ENCODE measurements at regions not wholly inside any gene's neighbourhood (a gene's known extent, or its start where the extent isn't known, plus 50 kb on each side); places are given as distances from the start of the nearest gene placed in this dataset.

- DNase-seq = no peak
- H3K4me1 ChIP-seq (ENCODE audit: insufficient read depth, low read length) = no peaks in the 10 kb centered on the region
These were observed 333.0 kb upstream of the SEMA6D start for GRCh38 chr15:47384341-47384740.

GRCh38 chr15:47384776-47385175 is 332.5 kb upstream of the SEMA6D start:
- Mint-ChIP-seq H3K27me3 (no peaks in the 10 kb centered on the region), H3K36me3 (no peaks in the 10 kb centered on the region), H3K4me3 (no peak overlapping the region), H3K27ac (no peak overlapping the region), H3K4me1 (no peaks in the 10 kb centered on the region), H3K9me3 (peaks cover 0 to 3% (median 0%) of the 10 kb centered on the region in 8 donors)
- Histone ChIP-seq H3K36me3 (ENCODE audit: insufficient read depth, low read length) (no peaks in the 10 kb centered on the region), H3K9me3 (ENCODE audit: control insufficient read depth in 1 of 2, low read length in 2 of 2) (no peaks in the 10 kb centered on the region), H3K4me3 (ENCODE audit: low read length in 2 of 2) (no peak overlapping the region), H3K27ac (ENCODE audit: low read depth, low read length) (no peak overlapping the region), H3K4me1 (ENCODE audit: insufficient read depth, low read length) (no peaks in the 10 kb centered on the region), H3K27me3 (ENCODE audit: insufficient read depth, low read length) (no peaks in the 10 kb centered on the region)
- POLR2A ChIA-PET (ENCODE audit: partially characterized antibody) = no interaction called here
- intact Hi-C loops (cut with micrococcal nuclease) = no loop called here
- CTCF ChIA-PET (ENCODE audit: partially characterized antibody) = no interaction called here
- no peak for DNase-seq

More at GRCh38 chr15:47384341-47384740, 333.0 kb upstream of the SEMA6D start:
- Histone ChIP-seq H3K9me3 (ENCODE audit: control insufficient read depth in 1 of 2, low read length in 2 of 2) (no peaks in the 10 kb centered on the region), H3K36me3 (ENCODE audit: insufficient read depth, low read length) (no peaks in the 10 kb centered on the region), H3K4me3 (ENCODE audit: low read length in 2 of 2) (no peak overlapping the region), H3K27me3 (ENCODE audit: insufficient read depth, low read length) (no peaks in the 10 kb centered on the region), H3K27ac (ENCODE audit: low read depth, low read length) (no peak overlapping the region)
- POLR2A ChIA-PET (ENCODE audit: partially characterized antibody) = no interaction called here
- H3K9me3 Mint-ChIP-seq = peaks cover 0 to 3% (median 0%) of the 10 kb centered on the region in 8 donors
- CTCF ChIA-PET (ENCODE audit: partially characterized antibody) = no interaction called here
- H3K4me3 Mint-ChIP-seq = no peak overlapping the region
- H3K36me3 Mint-ChIP-seq = no peaks in the 10 kb centered on the region
- intact Hi-C loops (cut with micrococcal nuclease) = no loop called here
- H3K27ac Mint-ChIP-seq = no peak overlapping the region
- H3K27me3 Mint-ChIP-seq = no peaks in the 10 kb centered on the region
- no peaks in the 10 kb centered on the region for H3K4me1 Mint-ChIP-seq

GRCh38 chr15:47386459-47386858 is 330.8 kb upstream of the SEMA6D start:
- Mint-ChIP-seq H3K36me3 (no peaks in the 10 kb centered on the region), H3K9me3 (peaks cover 0 to 3% (median 0%) of the 10 kb centered on the region in 8 donors), H3K27me3 (no peaks in the 10 kb centered on the region), H3K27ac (no peak overlapping the region), H3K4me3 (peak overlapping the region in 1 of 8 donors; percentile 10), H3K4me1 (no peaks in the 10 kb centered on the region)
- Histone ChIP-seq H3K4me1 (ENCODE audit: insufficient read depth, low read length) (no peaks in the 10 kb centered on the region), H3K27ac (ENCODE audit: low read depth, low read length) (no peak overlapping the region), H3K27me3 (ENCODE audit: insufficient read depth, low read length) (no peaks in the 10 kb centered on the region), H3K9me3 (ENCODE audit: control insufficient read depth in 1 of 2, low read length in 2 of 2) (no peaks in the 10 kb centered on the region), H3K36me3 (ENCODE audit: insufficient read depth, low read length) (no peaks in the 10 kb centered on the region), H3K4me3 (ENCODE audit: low read length in 2 of 2) (no peak overlapping the region)
- DNase-seq = no peak
- CTCF ChIA-PET (ENCODE audit: partially characterized antibody) = no interaction called here
- intact Hi-C loops (cut with micrococcal nuclease) = no loop called here
- POLR2A ChIA-PET (ENCODE audit: partially characterized antibody) = no interaction called here

- no peak for DNase-seq
- H3K4me1 ChIP-seq (ENCODE audit: insufficient read depth, low read length) = no peaks in the 10 kb centered on the region
- ChIA-PET CTCF (ENCODE audit: partially characterized antibody) (no interaction called here), POLR2A (ENCODE audit: partially characterized antibody) (no interaction called here)
- H3K27me3 ChIP-seq (ENCODE audit: insufficient read depth, low read length) = no peaks in the 10 kb centered on the region
- H3K9me3 ChIP-seq (ENCODE audit: control insufficient read depth in 1 of 2, low read length in 2 of 2) = no peaks in the 10 kb centered on the region
- intact Hi-C loops (cut with micrococcal nuclease) = no loop called here
- H3K36me3 Mint-ChIP-seq = no peaks in the 10 kb centered on the region
- no peaks in the 10 kb centered on the region for H3K36me3 ChIP-seq (ENCODE audit: insufficient read depth, low read length)
- H3K4me1 Mint-ChIP-seq = no peaks in the 10 kb centered on the region
- H3K4me3 ChIP-seq (ENCODE audit: low read length in 2 of 2) = no peak overlapping the region
- peaks cover 0 to 5% (median 0%) of the 10 kb centered on the region in 8 donors for H3K9me3 Mint-ChIP-seq
- H3K4me3 Mint-ChIP-seq = no peak overlapping the region
- no peak overlapping the region for H3K27ac ChIP-seq (ENCODE audit: low read depth, low read length)
- H3K27ac Mint-ChIP-seq = no peak overlapping the region
- no peaks in the 10 kb centered on the region for H3K27me3 Mint-ChIP-seq
These were observed 329.0 kb upstream of the SEMA6D start for GRCh38 chr15:47388299-47388698.

GRCh38 chr15:47390208-47390765 is 327.0 kb upstream of the SEMA6D start:
- no peaks in the 10 kb centered on the region for H3K27me3 ChIP-seq (ENCODE audit: insufficient read depth, low read length)
- no peaks in the 10 kb centered on the region for H3K36me3 ChIP-seq (ENCODE audit: insufficient read depth, low read length)
- Mint-ChIP-seq H3K36me3 (no peaks in the 10 kb centered on the region), H3K4me1 (no peaks in the 10 kb centered on the region), H3K4me3 (no peak overlapping the region), H3K9me3 (peaks cover 0 to 5% (median 0%) of the 10 kb centered on the region in 8 donors), H3K27ac (no peak overlapping the region), H3K27me3 (no peaks in the 10 kb centered on the region)
- ChIA-PET CTCF (ENCODE audit: partially characterized antibody) (no interaction called here), POLR2A (ENCODE audit: partially characterized antibody) (no interaction called here)
- no peak overlapping the region for H3K4me3 ChIP-seq (ENCODE audit: low read length in 2 of 2)
- no peaks in the 10 kb centered on the region for H3K9me3 ChIP-seq (ENCODE audit: control insufficient read depth in 1 of 2, low read length in 2 of 2)
- H3K4me1 ChIP-seq (ENCODE audit: insufficient read depth, low read length) = no peaks in the 10 kb centered on the region
- DNase-seq = no peak
- intact Hi-C loops (cut with micrococcal nuclease) = no loop called here
- H3K27ac ChIP-seq (ENCODE audit: low read depth, low read length) = no peak overlapping the region

- ChIA-PET CTCF (ENCODE audit: partially characterized antibody) (no interaction called here), POLR2A (ENCODE audit: partially characterized antibody) (no interaction called here)
- H3K9me3 Mint-ChIP-seq = peaks cover 0 to 5% (median 0%) of the 10 kb centered on the region in 8 donors
These were observed 323.0 kb upstream of the SEMA6D start for GRCh38 chr15:47394286-47394809.

GRCh38 chr15:47395076-47395475 is 322.2 kb upstream of the SEMA6D start:
- Mint-ChIP-seq H3K27ac (no peak overlapping the region), H3K36me3 (no peaks in the 10 kb centered on the region), H3K9me3 (peaks cover 0 to 5% (median 0%) of the 10 kb centered on the region in 8 donors), H3K27me3 (no peaks in the 10 kb centered on the region), H3K4me3 (no peak overlapping the region), H3K4me1 (no peaks in the 10 kb centered on the region)
- no peaks in the 10 kb centered on the region for H3K4me1 ChIP-seq (ENCODE audit: insufficient read depth, low read length)
- no peaks in the 10 kb centered on the region for H3K36me3 ChIP-seq (ENCODE audit: insufficient read depth, low read length)
- DNase-seq = no peak
- intact Hi-C loops (cut with micrococcal nuclease) = no loop called here
- H3K27me3 ChIP-seq (ENCODE audit: insufficient read depth, low read length) = no peaks in the 10 kb centered on the region
- ChIA-PET CTCF (ENCODE audit: partially characterized antibody) (no interaction called here), POLR2A (ENCODE audit: partially characterized antibody) (no interaction called here)
- H3K4me3 ChIP-seq (ENCODE audit: low read length in 2 of 2) = no peak overlapping the region
- H3K27ac ChIP-seq (ENCODE audit: low read depth, low read length) = no peak overlapping the region
- no peaks in the 10 kb centered on the region for H3K9me3 ChIP-seq (ENCODE audit: control insufficient read depth in 1 of 2, low read length in 2 of 2)

More at GRCh38 chr15:47394286-47394809, 323.0 kb upstream of the SEMA6D start:
- no peaks in the 10 kb centered on the region for H3K27me3 ChIP-seq (ENCODE audit: insufficient read depth, low read length)
- no peak overlapping the region for H3K4me3 Mint-ChIP-seq
- no peak overlapping the region for H3K27ac ChIP-seq (ENCODE audit: low read depth, low read length)
- no peaks in the 10 kb centered on the region for H3K9me3 ChIP-seq (ENCODE audit: control insufficient read depth in 1 of 2, low read length in 2 of 2)
- no peak overlapping the region for H3K4me3 ChIP-seq (ENCODE audit: low read length in 2 of 2)
- H3K4me1 Mint-ChIP-seq = no peaks in the 10 kb centered on the region
- no peak overlapping the region for H3K27ac Mint-ChIP-seq
- H3K4me1 ChIP-seq (ENCODE audit: insufficient read depth, low read length) = no peaks in the 10 kb centered on the region
- DNase-seq = no peak
- H3K36me3 ChIP-seq (ENCODE audit: insufficient read depth, low read length) = no peaks in the 10 kb centered on the region
- H3K36me3 Mint-ChIP-seq = no peaks in the 10 kb centered on the region
- intact Hi-C loops (cut with micrococcal nuclease) = no loop called here
- no peaks in the 10 kb centered on the region for H3K27me3 Mint-ChIP-seq

- H3K9me3 Mint-ChIP-seq = peaks cover 0 to 3% (median 0%) of the 10 kb centered on the region in 8 donors
- ChIA-PET POLR2A (ENCODE audit: partially characterized antibody) (no interaction called here), CTCF (ENCODE audit: partially characterized antibody) (no interaction called here)
- Histone ChIP-seq H3K27me3 (ENCODE audit: insufficient read depth, low read length) (no peaks in the 10 kb centered on the region), H3K9me3 (ENCODE audit: control insufficient read depth in 1 of 2, low read length in 2 of 2) (no peaks in the 10 kb centered on the region), H3K36me3 (ENCODE audit: insufficient read depth, low read length) (no peaks in the 10 kb centered on the region), H3K4me1 (ENCODE audit: insufficient read depth, low read length) (no peaks in the 10 kb centered on the region), H3K27ac (ENCODE audit: low read depth, low read length) (no peak overlapping the region), H3K4me3 (ENCODE audit: low read length in 2 of 2) (no peak overlapping the region)
- H3K27ac Mint-ChIP-seq = no peak overlapping the region
- H3K36me3 Mint-ChIP-seq = no peaks in the 10 kb centered on the region
- no peak overlapping the region for H3K4me3 Mint-ChIP-seq
- H3K4me1 Mint-ChIP-seq = no peaks in the 10 kb centered on the region
- no peak for DNase-seq
- H3K27me3 Mint-ChIP-seq = no peaks in the 10 kb centered on the region
- intact Hi-C loops (cut with micrococcal nuclease) = no loop called here
These were observed 319.6 kb upstream of the SEMA6D start for GRCh38 chr15:47397655-47398054.
